ENCODE measurements at regions not wholly inside any gene's neighbourhood (a gene's known extent, or its start where the extent isn't known, plus 50 kb on each side); places are given as distances from the start of the nearest gene placed in this dataset.
"Not testable (repeated sequence)": the region's sequence is repeated elsewhere in the genome, so short reads cannot be mapped to it uniquely, and the experiment has no call there.

- no peak for DNase-seq
Measured at GRCh38 chrX:26851981-26852380, 611.2 kb downstream of the PPP4R3C start.

GRCh38 chrX:26848511-26848910 lies 614.6 kb downstream of the PPP4R3C start:
- DNase-seq = no peak

- DNase-seq = no peak
Measured at GRCh38 chrX:26845056-26845455, 618.1 kb downstream of the PPP4R3C start.

- DNase-seq = no peak
Measured at GRCh38 chrX:26822448-26822847, 606.5 kb downstream of the MAGEB5 start.

- no peak for DNase-seq
Measured at GRCh38 chrX:26789751-26790150, 573.8 kb downstream of the MAGEB5 start.

GRCh38 chrX:26788402-26788998 lies 572.5 kb downstream of the MAGEB5 start:
- no peak for DNase-seq

GRCh38 chrX:26783512-26784225 lies 567.7 kb downstream of the MAGEB5 start:
- no peak for DNase-seq

GRCh38 chrX:26778320-26778888 lies 562.4 kb downstream of the MAGEB5 start:
- no peak for DNase-seq

- DNase-seq = no peak
Measured at GRCh38 chrX:26762253-26762652, 546.3 kb downstream of the MAGEB5 start.

GRCh38 chrX:26755760-26756159 lies 539.8 kb downstream of the MAGEB5 start:
- not testable (repeated sequence) for DNase-seq

GRCh38 chrX:26747877-26748276 lies 531.9 kb downstream of the MAGEB5 start:
- DNase-seq = no peak

GRCh38 chrX:26722666-26723428 lies 506.9 kb downstream of the MAGEB5 start:
- DNase-seq = no peak

- no peak for DNase-seq
Measured at GRCh38 chrX:26672571-26672970, 456.6 kb downstream of the MAGEB5 start.

GRCh38 chrX:26670521-26670920 lies 454.6 kb downstream of the MAGEB5 start:
- DNase-seq = no peak

GRCh38 chrX:26664919-26665318 lies 448.9 kb downstream of the MAGEB5 start:
- DNase-seq = no peak

GRCh38 chrX:26653050-26653449 lies 437.1 kb downstream of the MAGEB5 start:
- DNase-seq = no peak

- no peak for DNase-seq
Measured at GRCh38 chrX:26651755-26652154, 435.8 kb downstream of the MAGEB5 start.

- no peak for DNase-seq
Measured at GRCh38 chrX:26649534-26649933, 433.6 kb downstream of the MAGEB5 start.

- no peak for DNase-seq
Measured at GRCh38 chrX:26631385-26631784, 415.4 kb downstream of the MAGEB5 start.

- DNase-seq = no peak
Measured at GRCh38 chrX:26613956-26614355, 398.0 kb downstream of the MAGEB5 start.

GRCh38 chrX:26606971-26607370 lies 391.0 kb downstream of the MAGEB5 start:
- DNase-seq = no peak

GRCh38 chrX:26597981-26598380 lies 382.0 kb downstream of the MAGEB5 start:
- no peak for DNase-seq

GRCh38 chrX:26590849-26591248 lies 374.9 kb downstream of the MAGEB5 start:
- DNase-seq = no peak

- DNase-seq = no peak
Measured at GRCh38 chrX:26586570-26586969, 370.6 kb downstream of the MAGEB5 start.
